GM18499 (cell line): ENCODE measurements at regions not wholly inside any gene's neighbourhood (a gene's known extent, or its start where the extent isn't known, plus 50 kb on each side); places are given as distances from the start of the nearest gene placed in this dataset.
"Not testable (repeated sequence)": the region's sequence is repeated elsewhere in the genome, so short reads cannot be mapped to it uniquely, and the experiment has no call there.

Experiments used
- ATAC-seq: cut with Tn5 transposase; IDR thresholded peaks from one replicate; pipeline ENCODE4 v1.9.1; 2021; ENCODE audit warnings: moderate number of reproducible peaks; ENCODE audit not compliant: insufficient read depth, unreplicated experiment

GRCh38 chr14:106421431-106422033 is 895.1 kb downstream of the TMEM121 start:
- not testable (repeated sequence) for ATAC-seq

- ATAC-seq = no peak
Measured at GRCh38 chr14:106422066-106422465, 895.7 kb downstream of the TMEM121 start.

- not testable (repeated sequence) for ATAC-seq
Measured at GRCh38 chr14:106425150-106425549, 898.8 kb downstream of the TMEM121 start.

DNA sequence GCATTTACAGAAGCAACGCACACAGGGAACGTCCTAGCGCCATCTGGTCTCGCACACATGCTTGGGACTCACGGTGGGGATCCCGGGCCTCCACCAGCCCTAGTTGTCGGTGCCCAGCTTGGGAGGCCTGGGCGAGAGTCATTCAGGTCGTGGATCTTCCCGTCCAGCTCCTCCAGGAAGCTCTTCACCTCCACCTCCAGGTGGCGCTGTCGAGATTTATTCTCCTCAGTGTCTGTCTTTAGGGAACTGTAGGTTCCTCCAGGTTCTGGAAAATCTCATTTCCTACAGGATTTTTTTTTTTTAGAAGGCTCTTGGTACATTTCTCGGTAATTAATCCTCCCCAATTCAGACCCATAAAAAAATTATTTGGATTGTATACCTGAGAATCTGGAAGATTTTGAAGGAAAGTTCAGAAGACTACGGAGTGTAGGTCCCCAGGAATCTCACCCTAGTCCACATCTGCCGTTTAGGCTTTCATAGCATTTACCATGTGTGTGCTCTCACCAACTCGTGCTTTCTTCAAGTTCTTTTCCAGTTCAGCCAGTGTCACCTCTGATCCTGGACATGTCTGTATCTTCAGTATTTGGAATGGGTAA is 910.0 kb downstream of the TMEM121 start:
- ATAC-seq = no peak

GRCh38 chr14:106442857-106443256 is 916.5 kb downstream of the TMEM121 start:
- no peak for ATAC-seq

DNA sequence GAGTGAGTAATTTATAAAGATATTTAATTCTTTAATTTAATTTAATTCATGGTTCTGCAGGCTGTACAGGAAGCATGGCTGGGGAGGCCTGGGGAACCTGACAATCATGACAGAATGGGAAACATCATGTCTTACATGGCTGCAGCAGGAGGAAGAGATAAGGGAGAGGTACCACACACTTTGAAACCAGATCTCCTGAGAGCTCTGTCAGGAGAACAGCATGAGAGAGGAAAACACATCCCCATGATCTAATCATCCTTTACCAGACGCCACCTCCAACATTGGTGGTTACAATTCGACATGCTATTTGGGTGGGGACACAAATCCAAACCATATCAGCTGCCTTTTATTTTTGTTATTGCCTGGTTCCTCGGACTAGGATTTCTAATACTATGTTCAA is 928.6 kb downstream of the TMEM121 start:
- ATAC-seq = no peak

GRCh38 chr14:106459971-106460730 is 933.8 kb downstream of the TMEM121 start:
- no peak for ATAC-seq

DNA sequence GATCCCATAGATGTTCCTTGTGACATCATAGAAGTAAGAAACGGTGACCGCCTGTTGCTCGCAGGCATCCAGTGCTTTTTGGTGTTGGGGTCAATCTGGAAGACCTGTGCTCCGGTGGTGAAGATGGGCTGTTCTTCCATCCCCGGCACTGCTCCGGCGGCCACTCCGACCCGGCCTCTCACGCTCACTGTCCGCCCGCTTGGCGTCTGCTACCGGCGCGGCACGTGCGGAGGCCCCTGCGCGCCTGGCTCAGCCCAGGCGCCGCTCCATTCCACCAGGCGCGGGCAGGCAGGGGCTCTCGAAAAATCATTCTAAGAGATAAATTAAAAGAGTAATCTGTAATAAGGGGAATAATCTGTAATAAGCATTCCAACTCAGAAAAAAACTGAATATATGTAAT is 934.5 kb downstream of the TMEM121 start:
- ATAC-seq = no peak

- not testable (repeated sequence) for ATAC-seq
Measured at GRCh38 chr14:106466483-106466882, 940.1 kb downstream of the TMEM121 start.

- not testable (repeated sequence) for ATAC-seq
Measured at GRCh38 chr14:106468869-106469268, 942.5 kb downstream of the TMEM121 start.

DNA sequence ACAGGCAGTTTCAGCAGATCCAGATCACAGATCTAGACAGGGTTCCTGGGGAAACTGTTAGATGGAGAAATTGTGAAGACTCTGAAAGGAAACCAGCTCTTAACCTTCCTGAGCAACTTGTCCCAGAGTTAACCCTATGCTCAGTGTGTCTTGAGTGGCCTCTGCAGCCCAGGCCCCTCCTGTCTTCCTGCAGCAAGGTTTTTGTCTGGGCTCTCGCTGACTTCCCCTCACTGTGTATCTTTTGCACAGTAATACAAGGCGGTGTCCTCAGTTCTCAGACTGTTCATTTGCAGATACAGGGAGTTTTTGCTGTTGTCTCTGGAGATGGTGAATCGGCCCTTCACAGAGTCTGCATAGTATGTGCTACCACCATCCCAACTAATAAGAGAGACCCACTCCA is 943.6 kb downstream of the TMEM121 start:
- ATAC-seq = not testable (repeated sequence)

- ATAC-seq = not testable (repeated sequence)
Measured at GRCh38 chr14:106474261-106475028, 948.1 kb downstream of the TMEM121 start.

DNA sequence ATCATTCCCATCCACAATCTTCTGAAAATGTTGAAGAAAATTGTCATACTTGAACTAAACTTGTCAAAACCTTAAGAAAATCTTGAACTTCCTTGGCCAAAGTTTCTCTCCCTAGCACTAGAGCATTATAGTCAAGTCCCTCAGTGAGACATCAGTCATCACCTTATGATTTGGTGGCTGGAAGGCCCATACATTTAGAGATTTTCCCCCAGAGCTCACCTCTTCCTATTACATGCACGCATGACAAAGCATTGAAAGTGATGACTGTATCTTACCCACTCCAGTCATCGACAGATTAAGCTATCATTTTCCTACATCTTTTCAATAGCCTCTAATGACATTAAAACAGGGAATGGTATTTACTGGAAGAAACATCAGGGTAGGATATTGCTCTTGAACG is 948.8 kb downstream of the TMEM121 start:
- ATAC-seq = not testable (repeated sequence)

DNA sequence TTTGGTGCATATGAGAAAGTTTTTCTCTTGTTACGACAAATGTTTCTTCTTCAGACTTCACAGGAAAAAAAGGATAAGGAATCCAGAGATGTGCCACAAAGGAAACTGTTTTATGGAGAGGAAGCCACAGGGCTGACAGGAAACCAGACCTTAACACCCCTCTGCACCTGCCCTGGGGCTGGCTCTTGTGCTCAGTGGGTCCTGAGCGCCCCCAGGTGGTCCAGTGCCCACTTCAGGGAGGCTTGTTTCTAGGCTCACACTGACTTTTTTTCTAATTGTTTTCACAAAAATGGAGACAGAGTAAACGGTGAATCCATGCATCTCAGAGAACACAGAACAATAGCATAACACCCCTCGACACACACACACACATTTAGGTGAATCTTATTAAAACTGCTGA is 951.2 kb downstream of the TMEM121 start:
- not testable (repeated sequence) for ATAC-seq

DNA sequence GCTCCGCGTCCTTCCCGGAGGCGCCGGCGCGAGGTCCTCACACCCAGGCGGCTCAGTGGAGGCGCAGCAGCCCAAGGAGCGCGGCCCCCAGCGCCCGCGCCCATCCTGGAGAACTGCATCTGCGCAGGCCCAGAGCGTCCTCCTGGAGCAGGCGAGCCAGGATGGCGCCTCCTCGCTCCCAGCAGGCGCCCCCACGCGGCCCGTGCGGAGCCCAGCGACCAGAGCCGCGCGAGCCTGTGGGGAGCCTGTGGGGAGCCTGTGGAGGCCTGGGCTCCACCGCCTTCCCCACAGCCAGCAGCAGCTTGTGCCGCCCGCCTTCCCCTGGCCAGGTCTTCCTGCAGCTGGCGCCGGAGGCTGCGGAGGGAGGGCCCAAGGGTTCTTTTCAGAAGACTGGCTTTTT is 953.9 kb downstream of the TMEM121 start:
- not testable (repeated sequence) for ATAC-seq

DNA sequence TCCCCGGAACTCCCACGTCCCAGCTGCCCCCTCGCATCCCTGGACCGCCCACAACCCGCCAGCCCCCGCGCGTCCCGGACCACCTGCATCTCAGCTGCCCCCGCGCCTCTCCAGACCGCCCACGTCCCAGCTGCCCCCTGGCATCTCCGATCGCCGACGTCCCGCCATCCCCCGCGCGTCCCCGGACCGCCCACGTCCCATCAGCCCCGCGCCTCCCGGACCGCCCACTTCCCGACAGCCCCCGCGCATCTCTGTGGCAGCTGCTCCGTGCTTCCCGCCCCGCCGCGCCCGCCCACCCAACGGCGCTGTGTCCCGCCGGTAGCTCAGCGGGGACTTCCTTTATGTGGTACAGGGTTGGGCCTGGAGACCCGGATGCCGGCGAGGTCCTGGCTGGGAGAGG is 955.8 kb downstream of the TMEM121 start:
- ATAC-seq = not testable (repeated sequence)

DNA sequence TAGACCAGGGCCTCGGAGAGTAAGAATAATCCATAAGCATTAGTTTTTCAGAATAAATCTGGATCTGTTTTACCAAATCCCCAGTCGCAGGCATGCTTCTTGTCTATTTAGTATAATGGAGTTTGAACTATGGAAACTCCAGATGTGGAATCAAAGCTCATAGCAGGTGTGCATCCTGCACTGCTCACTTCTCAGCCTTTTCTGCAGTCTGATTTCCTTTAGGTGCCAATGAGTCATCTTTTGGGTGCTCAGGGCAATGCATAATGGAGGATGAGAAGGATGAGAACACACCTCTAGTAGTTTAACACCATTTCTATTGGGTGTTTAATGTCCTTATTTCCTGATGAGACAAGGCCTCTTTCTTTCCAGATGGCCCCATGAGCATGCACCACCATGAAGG is 961.2 kb downstream of the TMEM121 start:
- ATAC-seq = no peak

DNA sequence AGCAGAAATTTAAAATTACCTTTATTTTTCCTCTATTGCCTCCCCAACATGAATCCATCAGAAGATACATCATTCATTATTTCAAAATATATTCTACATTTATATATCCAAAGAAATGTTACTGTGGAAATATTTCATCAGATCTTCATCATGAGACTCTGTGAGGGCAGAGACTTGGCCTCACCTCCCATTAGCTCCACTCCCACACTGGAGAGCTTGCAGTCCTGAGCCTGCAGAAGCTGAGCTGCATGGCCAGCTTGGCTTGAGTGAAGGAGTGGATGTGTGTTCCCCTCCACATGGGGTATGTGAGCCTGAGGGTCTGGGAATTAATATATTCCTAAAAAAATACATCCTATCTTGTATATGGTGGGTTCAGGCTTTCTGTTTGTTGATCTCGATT is 961.9 kb downstream of the TMEM121 start:
- ATAC-seq = no peak

GRCh38 chr14:106489112-106489881 is 962.9 kb downstream of the TMEM121 start:
- ATAC-seq = no peak

GRCh38 chr14:106490442-106490841 is 964.1 kb downstream of the TMEM121 start:
- no peak for ATAC-seq
